Thyroid gland (tissue), 4 donors: ENCODE measurements at regions not wholly inside any gene's neighbourhood (a gene's known extent, or its start where the extent isn't known, plus 50 kb on each side); places are given as distances from the start of the nearest gene placed in this dataset.

Experiments
- DNase-seq, 2 donors: peaks; one replicate each; pipeline ENCODE4 v3.0.0-alpha.2; 2019
- H3K27ac ChIP-seq, 3 donors: fragments of 200-600 bp; sonication (generic); 1 replicate in 2 of 3; 2 replicates in 1 of 3; pipeline ENCODE4 v1.5.1; 2016 to 2019; ENCODE audit warnings: mild to moderate bottlenecking in 1 of 3, moderate library complexity in 1 of 3
- H3K27me3 ChIP-seq: fragments of 200-600 bp; sonication (generic); one replicate; pipeline ENCODE4 v1.5.1; 2019
- H3K36me3 ChIP-seq, 2 donors: fragments of 200-600 bp; sonication (generic); one replicate each; pipeline ENCODE4 v1.5.1; 2016 to 2019
- H3K4me1 ChIP-seq, 2 donors: fragments of 200-600 bp; sonication (generic); one replicate each; pipeline ENCODE4 v1.5.1; 2017 to 2019
- H3K4me3 ChIP-seq, 3 donors: fragments of 200-600 bp; sonication (generic); replicated peaks in 1 of 3; 1 replicate in 2 of 3; 2 replicates in 1 of 3; pipeline ENCODE4 v1.5.1; 2016; ENCODE audit warnings: mild to moderate bottlenecking in 1 of 3
- H3K9me3 ChIP-seq: fragments of 200-600 bp; sonication (generic); one replicate; pipeline ENCODE4 v1.5.1; 2017
- CTCF ChIP-seq, 6 experiments: fragments of 200-600 bp in 3 of 6; fragments of 450-650 bp in 3 of 6; sonication (generic) in 3 of 6; IDR thresholded peaks; one replicate each; pipeline ENCODE4 v1.5.1; 2016 to 2019; ENCODE audit warnings: antibody characterized with exemption in 6 of 6, mild to moderate bottlenecking in 2 of 6, inconsistent platforms in 1 of 6, moderate library complexity in 1 of 6
- POLR2A ChIP-seq, 2 donors: fragments of 450-650 bp; IDR thresholded peaks; one replicate each; pipeline ENCODE4 v1.6.1; 2017; ENCODE audit warnings: antibody characterized with exemption in 2 of 2, mild to moderate bottlenecking in 2 of 2, moderate library complexity in 1 of 2
- WGBS, 2 donors: methylation state at CpG; one replicate each; pipeline ENCODE4 v1.1.5; 2017; 5-methylcytosine and 5-hydroxymethylcytosine counted together
- intact Hi-C: fragments of 100-400 bp; cut with DNase I; formaldehyde crosslinking; loops from one replicate; pipeline ENCODE4 v1.15.1; 2023

DNA sequence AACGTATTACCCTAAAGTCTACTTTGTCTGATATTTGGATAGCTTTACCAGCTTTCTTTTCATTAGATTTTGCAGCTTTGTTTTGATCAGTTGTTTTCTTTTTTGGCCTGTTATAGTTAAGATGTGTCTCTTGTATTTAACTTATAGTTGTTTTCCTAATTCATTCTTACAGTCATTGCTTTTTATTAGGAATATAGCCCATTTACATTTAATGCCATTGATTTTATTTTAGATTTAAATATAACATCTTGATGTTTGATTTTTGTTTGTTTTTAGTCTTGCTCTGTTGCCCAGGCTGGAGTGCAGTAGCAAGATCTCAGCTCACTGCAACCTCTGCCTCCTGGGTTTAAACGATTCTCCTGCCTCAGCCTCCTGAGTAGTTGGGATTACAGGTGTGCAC, 215.9 kb upstream of the HDAC4 start:
- Histone ChIP-seq H3K27me3 (no peaks in the 10 kb centered on the region), H3K4me1 (no peaks in the 10 kb centered on the region), H3K4me3 (no peak overlapping the region), H3K9me3 (no peaks in the 10 kb centered on the region), H3K27ac (no peak overlapping the region), H3K36me3 (no peaks in the 10 kb centered on the region)
- intact Hi-C loops: no loop called here
- TF ChIP-seq POLR2A (IDR thresholded peaks at IDR 0.05): no peak
- DNase-seq: no peak
- WGBS, 2 donors: 68 to 73% methylated on average over 2 of the region's 2 CpGs

DNA sequence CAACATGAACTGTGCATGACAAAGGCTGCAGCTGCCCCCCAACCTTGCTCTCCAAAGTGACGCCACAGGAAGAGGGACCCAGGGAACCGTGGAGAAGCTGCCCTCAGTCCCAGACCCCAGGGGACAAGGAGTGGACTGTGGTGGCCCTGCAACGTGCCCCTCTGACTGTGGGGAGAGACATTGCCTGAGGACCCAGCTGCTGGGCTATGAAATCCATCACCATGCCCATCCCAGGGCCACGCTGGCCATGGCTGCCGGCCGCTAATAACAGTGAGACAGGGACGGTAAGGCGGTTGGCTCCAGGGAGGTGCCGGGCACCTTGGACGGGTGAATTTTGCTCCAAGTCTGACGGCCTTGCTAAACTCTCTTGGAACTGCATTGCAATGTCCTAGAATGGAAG, 211.3 kb upstream of the HDAC4 start:
- WGBS, 2 donors: 76 to 83% methylated on average over 10 to 11 of the region's 11 CpGs
- Histone ChIP-seq H3K9me3 (no peaks in the 10 kb centered on the region), H3K27ac (no peak overlapping the region), H3K36me3 (no peaks in the 10 kb centered on the region), H3K27me3 (no peaks in the 10 kb centered on the region), H3K4me1 (no peaks in the 10 kb centered on the region), H3K4me3 (no peak overlapping the region)
- no peak for TF ChIP-seq POLR2A (IDR thresholded peaks at IDR 0.05)
- no peak for TF ChIP-seq CTCF (IDR thresholded peaks at IDR 0.05)
- intact Hi-C loops: no loop called here
- DNase-seq: no peak

GRCh38 chr2:239611222-239611795, 210.5 kb upstream of the HDAC4 start:
- no peaks in the 10 kb centered on the region for H3K4me1 ChIP-seq
- TF ChIP-seq POLR2A (IDR thresholded peaks at IDR 0.05) (no peak), CTCF (IDR thresholded peaks at IDR 0.05) (no peak)
- DNase-seq: no peak
- no peaks in the 10 kb centered on the region for H3K36me3 ChIP-seq
- no peak overlapping the region for H3K27ac ChIP-seq
- intact Hi-C loops: no loop called here
- H3K27me3 ChIP-seq: no peaks in the 10 kb centered on the region
- no peak overlapping the region for H3K4me3 ChIP-seq
- H3K9me3 ChIP-seq: no peaks in the 10 kb centered on the region
- WGBS, 2 donors: 89 to 97% methylated on average over 7 of the region's 10 CpGs

- Histone ChIP-seq H3K27me3 (no peaks in the 10 kb centered on the region), H3K4me3 (no peak overlapping the region), H3K4me1 (no peaks in the 10 kb centered on the region), H3K9me3 (no peaks in the 10 kb centered on the region), H3K27ac (no peak overlapping the region), H3K36me3 (no peaks in the 10 kb centered on the region)
- WGBS, 2 donors: 92 to 94% methylated on average over 5 to 8 of the region's 9 CpGs
- no peak for DNase-seq
- no peak for TF ChIP-seq POLR2A (IDR thresholded peaks at IDR 0.05)
- no peak for TF ChIP-seq CTCF (IDR thresholded peaks at IDR 0.05)
- intact Hi-C loops: no loop called here
Observed at GRCh38 chr2:239610457-239611221, 209.8 kb upstream of the HDAC4 start.

DNA sequence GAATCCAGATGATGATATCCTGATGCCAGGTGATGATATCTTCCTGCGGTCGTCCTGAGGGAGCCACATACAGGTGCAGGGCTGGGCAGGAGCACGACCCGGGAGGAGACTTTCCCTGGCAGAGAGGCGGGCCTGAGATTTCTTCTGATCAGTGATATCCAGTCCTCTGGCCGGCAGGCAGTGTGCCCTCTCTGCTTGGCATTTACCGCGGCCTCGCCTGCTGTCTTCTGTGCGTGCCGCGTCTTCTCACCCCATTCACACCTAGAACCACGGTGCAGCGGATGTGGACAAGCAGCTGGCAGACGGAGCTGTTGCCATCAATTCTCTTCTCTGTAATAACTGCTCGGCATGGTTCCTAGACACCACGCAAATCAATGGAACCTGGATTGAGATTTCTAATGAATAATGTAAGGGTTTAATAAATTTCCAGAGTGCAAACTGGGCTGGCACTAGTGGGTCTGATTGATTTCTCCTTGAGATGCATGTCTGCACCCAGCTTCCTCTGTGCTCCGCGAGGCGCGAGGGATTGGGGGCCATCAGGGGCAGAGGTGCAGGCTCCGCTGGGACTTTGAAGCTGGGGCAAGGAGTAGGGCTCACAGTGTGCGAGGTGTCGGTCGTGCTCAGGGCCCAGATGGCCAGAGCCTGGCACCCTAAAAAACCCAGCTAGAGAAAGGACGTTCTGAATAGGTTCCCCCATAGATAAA, 208.9 kb upstream of the HDAC4 start:
- intact Hi-C loops: no loop called here

More for the DNA sequence above, 208.9 kb upstream of the HDAC4 start:
- no peaks in the 10 kb centered on the region for H3K4me1 ChIP-seq
- H3K36me3 ChIP-seq: no peaks in the 10 kb centered on the region
- 87 to 90% methylated on average over 26 of the region's 26 CpGs for WGBS, 2 donors
- no peak for TF ChIP-seq POLR2A (IDR thresholded peaks at IDR 0.05)
- no peak for TF ChIP-seq CTCF (IDR thresholded peaks at IDR 0.05)
- no peak for DNase-seq
- H3K9me3 ChIP-seq: no peaks in the 10 kb centered on the region
- H3K27me3 ChIP-seq: no peaks in the 10 kb centered on the region
- no peak overlapping the region for H3K27ac ChIP-seq
- no peak overlapping the region for H3K4me3 ChIP-seq
